Osteoblast (primary cell): ENCODE measurements at regions not wholly inside any gene's neighbourhood (a gene's known extent, or its start where the extent isn't known, plus 50 kb on each side); places are given as distances from the start of the nearest gene placed in this dataset.
"Not testable (repeated sequence)": the region's sequence is repeated elsewhere in the genome, so short reads cannot be mapped to it uniquely, and the experiment has no call there.

Experiments used
- DNase-seq: peaks from one replicate; pipeline ENCODE4 v3.0.0; 2011; ENCODE audit warnings: low spot score, mixed read lengths; ENCODE audit not compliant: insufficient read length; ENCODE audit errors: missing footprints
- H2AFZ ChIP-seq: 2 replicates; pipeline ENCODE4 v1.6.0; 2011; ENCODE audit warnings: mild to moderate bottlenecking, low read length
- H3K27ac ChIP-seq: 2 replicates; pipeline ENCODE4 v1.5.1; 2011; ENCODE audit warnings: mild to moderate bottlenecking, low read depth, low read length, moderate library complexity
- H3K27me3 ChIP-seq: 2 replicates; pipeline ENCODE4 v1.6.0; 2012; ENCODE audit warnings: mild to moderate bottlenecking, control low read depth, inconsistent platforms, low read length, moderate library complexity; ENCODE audit not compliant: insufficient read depth
- H3K36me3 ChIP-seq: 2 replicates; pipeline ENCODE4 v1.5.1; 2011; ENCODE audit warnings: mild to moderate bottlenecking, low read length, control low read depth, moderate library complexity; ENCODE audit not compliant: insufficient read depth
- H3K4me1 ChIP-seq: 2 replicates; pipeline ENCODE4 v1.5.1; 2011; ENCODE audit warnings: mild to moderate bottlenecking, low read length, control low read depth, moderate library complexity; ENCODE audit not compliant: insufficient read depth
- H3K4me2 ChIP-seq: 2 replicates; pipeline ENCODE4 v1.6.0; 2011; ENCODE audit warnings: mild to moderate bottlenecking, low read length; ENCODE audit not compliant: insufficient read depth
- H3K4me3 ChIP-seq: fragments of 200-600 bp; sonication (generic); 3 replicates; pipeline ENCODE4 v1.5.1; 2012; ENCODE audit warnings: mild to moderate bottlenecking, low read length, inconsistent platforms; ENCODE audit not compliant: insufficient read depth
- H3K79me2 ChIP-seq: 2 replicates; pipeline ENCODE4 v1.6.0; 2012; ENCODE audit warnings: mild to moderate bottlenecking, low read length, control low read depth, inconsistent platforms; ENCODE audit not compliant: insufficient read depth
- H3K9me3 ChIP-seq: 2 replicates; pipeline ENCODE4 v1.5.1; 2011; ENCODE audit warnings: low read depth, low read length, control low read depth
- H4K20me1 ChIP-seq: 2 replicates; pipeline ENCODE4 v1.6.0; 2012; ENCODE audit warnings: mild to moderate bottlenecking, low read length, control low read depth; ENCODE audit not compliant: insufficient read depth

DNA sequence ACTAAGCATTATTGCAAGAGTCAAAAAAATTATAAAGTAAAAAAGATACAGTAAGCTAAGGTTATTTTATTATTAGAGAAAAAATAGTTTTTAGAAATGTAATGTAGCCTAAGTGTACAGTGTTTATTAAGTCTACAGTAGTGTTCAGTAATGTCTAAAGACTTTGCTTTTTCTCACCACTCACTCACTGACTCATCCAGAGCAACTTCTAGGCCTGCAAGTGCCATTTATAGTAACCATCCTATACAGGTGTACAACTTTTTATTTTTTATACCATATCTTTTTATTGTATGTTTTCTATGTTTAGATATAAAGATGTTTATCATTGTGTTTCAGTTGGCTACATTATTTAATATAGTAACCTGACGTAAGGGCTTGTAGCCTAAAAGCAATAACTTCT lies 661.5 kb upstream of the TPTE start:
- not testable (repeated sequence) for H3K79me2 ChIP-seq, H3K27me3 ChIP-seq, H4K20me1 ChIP-seq, H3K9me3 ChIP-seq, H3K4me2 ChIP-seq, H2AFZ ChIP-seq, H3K36me3 ChIP-seq, H3K4me3 ChIP-seq, H3K4me1 ChIP-seq, DNase-seq, H3K27ac ChIP-seq

DNA sequence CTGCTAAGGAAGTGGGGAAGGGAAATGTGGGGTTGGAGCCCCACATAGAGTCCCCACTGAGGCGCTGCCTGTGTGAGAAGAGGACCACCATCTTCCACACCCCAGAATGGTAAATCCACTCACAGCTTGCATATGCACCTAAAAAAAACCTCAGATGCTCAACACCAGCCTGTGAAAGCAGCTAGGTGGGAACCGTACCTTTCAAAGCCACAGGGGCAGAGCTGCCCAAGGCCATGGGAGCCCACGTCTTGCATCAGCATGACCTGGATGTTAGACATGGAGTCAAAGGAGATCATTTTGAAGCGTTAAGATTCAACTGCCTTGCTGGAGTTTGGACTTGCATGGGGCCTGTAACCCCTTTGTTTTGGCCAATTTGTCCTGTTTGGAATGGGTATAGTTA lies 658.9 kb upstream of the TPTE start:
- not testable (repeated sequence) for H3K4me3 ChIP-seq, H4K20me1 ChIP-seq, H3K27ac ChIP-seq, H3K9me3 ChIP-seq, H3K36me3 ChIP-seq, H2AFZ ChIP-seq, DNase-seq, H3K4me1 ChIP-seq, H3K4me2 ChIP-seq, H3K79me2 ChIP-seq, H3K27me3 ChIP-seq

DNA sequence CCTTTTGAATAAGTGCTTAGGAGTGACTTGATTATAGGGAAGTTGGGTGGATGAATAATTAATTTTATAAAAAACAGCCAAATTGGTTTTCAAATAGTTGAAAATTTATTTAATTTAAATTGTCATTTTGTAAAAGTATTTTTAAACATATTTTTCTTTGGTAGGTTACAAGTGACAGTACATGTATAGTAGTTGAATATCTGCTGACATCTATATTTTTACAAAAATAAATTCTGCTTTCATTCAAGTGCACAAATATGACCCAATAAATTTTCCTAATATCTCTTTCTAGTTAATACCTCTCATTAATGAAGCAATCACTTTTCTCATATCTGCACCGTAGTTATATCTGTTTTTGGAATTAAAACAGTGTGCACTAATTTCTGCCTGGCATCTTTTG lies 653.6 kb upstream of the TPTE start:
- not testable (repeated sequence) for H2AFZ ChIP-seq, H3K27me3 ChIP-seq, H3K4me3 ChIP-seq, H3K4me2 ChIP-seq, H3K9me3 ChIP-seq, H3K36me3 ChIP-seq, H3K79me2 ChIP-seq, H4K20me1 ChIP-seq, H3K4me1 ChIP-seq, H3K27ac ChIP-seq, DNase-seq

DNA sequence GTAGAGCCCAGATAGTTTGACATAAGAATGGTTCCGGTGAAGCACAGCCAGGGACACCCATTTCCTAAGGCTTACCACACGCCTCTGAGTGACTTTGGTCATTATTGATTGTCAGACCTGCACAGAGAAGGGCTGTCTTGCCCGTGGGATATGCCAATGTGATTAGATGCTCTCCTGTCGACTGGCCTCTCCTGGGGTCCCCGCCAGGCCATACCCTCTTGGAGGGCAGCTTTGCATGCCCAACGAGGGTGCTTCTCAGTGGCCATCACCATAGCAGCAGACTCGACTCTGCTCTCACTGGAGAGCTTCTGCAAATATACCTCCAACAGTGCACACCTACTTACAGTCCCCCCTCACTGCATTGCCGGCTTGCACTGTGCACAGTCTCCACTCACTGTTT lies 648.3 kb upstream of the TPTE start:
- DNase-seq, H3K27me3 ChIP-seq, H3K4me3 ChIP-seq, H3K9me3 ChIP-seq, H2AFZ ChIP-seq, H3K27ac ChIP-seq, H3K4me1 ChIP-seq, H3K36me3 ChIP-seq, H4K20me1 ChIP-seq, H3K79me2 ChIP-seq, H3K4me2 ChIP-seq: not testable (repeated sequence)

DNA sequence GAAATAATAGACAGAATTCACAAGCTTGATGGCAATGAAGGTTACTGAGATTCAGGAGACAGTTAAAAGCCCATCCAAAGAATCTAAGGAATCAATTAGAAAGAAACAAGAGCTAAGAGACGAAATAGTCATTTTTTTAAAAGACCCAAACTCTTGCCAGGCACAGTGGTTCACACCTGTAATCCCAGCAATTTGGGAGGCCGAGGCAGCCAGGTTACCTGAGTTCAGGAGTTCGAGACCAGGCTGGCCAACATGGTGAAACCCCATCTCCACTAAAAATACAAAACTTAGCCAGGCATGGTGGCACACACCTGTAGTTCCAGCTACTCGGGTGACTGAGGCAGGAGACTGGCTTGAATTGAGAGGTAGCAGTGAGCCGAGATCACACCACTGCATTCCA lies 647.2 kb upstream of the TPTE start:
- H3K9me3 ChIP-seq, H3K4me2 ChIP-seq, H3K36me3 ChIP-seq, H3K79me2 ChIP-seq, H3K4me3 ChIP-seq, H3K27ac ChIP-seq, DNase-seq, H2AFZ ChIP-seq, H3K4me1 ChIP-seq, H3K27me3 ChIP-seq, H4K20me1 ChIP-seq: not testable (repeated sequence)

DNA sequence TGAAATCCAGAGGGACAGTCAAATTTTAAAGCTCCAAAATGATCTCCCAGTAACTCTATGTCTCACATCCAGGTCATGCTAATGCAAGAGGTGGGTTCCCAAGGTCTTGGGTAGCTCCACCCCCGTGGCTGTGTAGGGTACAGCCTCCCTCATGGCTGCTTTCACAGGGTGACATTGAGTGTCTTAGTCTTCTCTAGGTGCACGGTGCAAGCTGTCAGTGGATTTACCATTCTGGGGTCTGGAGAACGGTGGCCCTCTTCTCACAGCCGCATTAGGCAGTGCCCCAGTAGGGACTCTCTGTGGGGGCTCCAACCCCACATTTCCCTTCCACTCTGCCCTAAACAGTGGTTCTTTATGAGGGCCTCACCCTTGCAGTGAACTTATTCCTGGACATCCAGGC lies 640.0 kb upstream of the TPTE start:
- H3K79me2 ChIP-seq, H3K4me1 ChIP-seq, H3K27ac ChIP-seq, H4K20me1 ChIP-seq, H3K4me2 ChIP-seq, H3K27me3 ChIP-seq, H3K9me3 ChIP-seq, H3K36me3 ChIP-seq, H2AFZ ChIP-seq, H3K4me3 ChIP-seq, DNase-seq: not testable (repeated sequence)

DNA sequence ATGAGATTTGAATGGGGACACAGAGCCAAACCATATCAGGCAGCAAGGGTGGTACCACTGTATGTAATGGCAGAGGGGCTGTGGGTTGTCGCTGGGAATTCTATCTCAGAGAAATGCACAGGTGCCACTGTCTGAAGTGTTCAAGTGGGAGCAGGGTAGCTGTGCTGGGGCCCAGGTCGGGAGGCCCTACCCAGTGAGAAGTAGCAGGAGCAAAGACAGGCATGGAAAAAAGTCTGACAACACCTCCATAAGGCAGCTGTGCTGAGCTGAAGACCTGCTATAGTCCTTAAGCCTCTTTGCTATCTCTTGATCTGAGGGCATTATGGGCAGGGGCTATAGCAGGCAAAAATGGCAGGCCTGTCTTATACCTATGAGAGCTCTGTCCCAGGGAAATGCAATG lies 638.3 kb upstream of the TPTE start:
- H3K4me1 ChIP-seq, H3K4me2 ChIP-seq, DNase-seq, H3K27me3 ChIP-seq, H3K4me3 ChIP-seq, H3K36me3 ChIP-seq, H3K9me3 ChIP-seq, H4K20me1 ChIP-seq, H3K27ac ChIP-seq, H2AFZ ChIP-seq, H3K79me2 ChIP-seq: not testable (repeated sequence)

DNA sequence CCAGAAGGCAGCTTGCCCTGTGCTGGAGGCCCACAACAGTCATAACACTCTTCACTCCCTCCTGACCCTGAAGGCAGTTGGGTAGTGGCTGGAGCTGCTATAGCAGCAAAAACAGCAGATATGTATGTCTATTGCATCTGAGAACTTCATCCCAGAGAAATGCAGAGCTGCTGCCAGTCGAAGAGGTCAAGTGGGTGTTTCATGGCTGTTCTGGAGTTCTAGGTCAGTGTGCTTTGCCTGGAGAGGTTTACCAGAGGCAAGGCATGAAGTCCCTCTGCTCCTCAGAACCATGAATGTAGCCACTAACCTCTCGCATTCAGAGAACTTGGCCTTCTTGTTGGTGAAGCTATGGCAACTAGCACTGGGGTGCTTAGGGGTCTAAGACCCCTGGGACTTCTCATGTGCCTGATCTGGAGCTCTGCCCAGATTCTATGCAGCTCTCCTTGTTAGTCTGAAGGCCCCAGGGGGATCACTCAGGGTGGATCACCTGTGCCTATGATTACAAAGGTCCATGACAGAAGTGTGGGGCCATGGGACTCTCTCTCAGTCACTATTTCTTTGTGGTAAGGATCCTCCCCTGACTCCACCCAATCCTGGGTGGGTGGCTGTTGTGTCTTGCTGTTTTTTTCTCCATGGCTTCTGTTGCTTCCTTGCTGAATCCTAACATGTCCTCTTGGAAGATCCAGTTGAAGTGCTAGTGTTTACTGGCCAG lies 637.7 kb upstream of the TPTE start:
- H3K36me3 ChIP-seq, H3K4me2 ChIP-seq, H4K20me1 ChIP-seq: not testable (repeated sequence)

DNA sequence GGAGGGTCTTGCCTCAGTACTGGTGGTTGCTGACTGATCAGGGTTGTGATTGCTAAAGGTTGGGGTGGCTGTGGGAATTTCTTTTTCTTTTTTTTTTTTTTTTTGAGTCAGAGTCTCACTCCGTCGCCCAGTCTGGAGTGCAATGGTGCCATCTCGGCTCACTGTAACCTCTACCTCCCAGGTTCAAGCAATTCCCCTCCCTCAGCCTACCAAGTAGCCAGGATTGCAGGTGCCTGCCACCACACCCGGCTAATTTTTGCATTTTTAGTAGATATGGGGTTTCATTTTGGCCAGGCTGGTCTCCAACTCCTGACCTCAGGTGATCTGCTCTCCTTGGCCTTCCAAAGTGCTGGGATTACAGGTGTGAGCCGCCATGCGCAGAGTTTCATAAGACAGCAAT lies 632.9 kb upstream of the TPTE start:
- not testable (repeated sequence) for DNase-seq, H3K4me2 ChIP-seq, H3K36me3 ChIP-seq, H3K27me3 ChIP-seq, H3K79me2 ChIP-seq, H3K4me3 ChIP-seq, H3K27ac ChIP-seq, H2AFZ ChIP-seq, H3K4me1 ChIP-seq, H3K9me3 ChIP-seq, H4K20me1 ChIP-seq

More for the DNA sequence above, 637.7 kb upstream of the TPTE start:
- not testable (repeated sequence) for H3K79me2 ChIP-seq, H3K27ac ChIP-seq, H3K9me3 ChIP-seq, H3K4me1 ChIP-seq, DNase-seq, H3K4me3 ChIP-seq, H3K27me3 ChIP-seq, H2AFZ ChIP-seq
